HG03565 (cell line): ENCODE measurements at regions not wholly inside any gene's neighbourhood (a gene's known extent, or its start where the extent isn't known, plus 50 kb on each side); places are given as distances from the start of the nearest gene placed in this dataset.

Experiments
- ATAC-seq: cut with Tn5 transposase; IDR thresholded peaks from one replicate; pipeline ENCODE4 v1.9.1; 2021; ENCODE audit warnings: mild to moderate bottlenecking, moderate library complexity; ENCODE audit not compliant: unreplicated experiment

GRCh38 chr3:14335774-14336748, 66.3 kb upstream of the SLC6A6 start:
- no peak for ATAC-seq

GRCh38 chr3:14336749-14337598, 65.4 kb upstream of the SLC6A6 start:
- no peak for ATAC-seq

- ATAC-seq: no peak
These were observed 64.6 kb upstream of the SLC6A6 start for GRCh38 chr3:14337828-14338227.

- no peak for ATAC-seq
These were observed 64.2 kb upstream of the SLC6A6 start for GRCh38 chr3:14338242-14338641.

GRCh38 chr3:14338898-14339458, 63.4 kb upstream of the SLC6A6 start:
- no peak for ATAC-seq

GRCh38 chr3:14340960-14341708, 61.3 kb upstream of the SLC6A6 start:
- ATAC-seq: no peak

- no peak for ATAC-seq
These were observed 58.9 kb upstream of the SLC6A6 start for GRCh38 chr3:14343338-14344112.

GRCh38 chr3:14344351-14344750, 58.1 kb upstream of the SLC6A6 start:
- no peak for ATAC-seq

- ATAC-seq: no peak
These were observed 56.8 kb upstream of the SLC6A6 start for GRCh38 chr3:14345496-14346150.

- no peak for ATAC-seq
These were observed 56.2 kb upstream of the SLC6A6 start for GRCh38 chr3:14346191-14346590.

GRCh38 chr3:14346642-14347041, 55.8 kb upstream of the SLC6A6 start:
- ATAC-seq: no peak

GRCh38 chr3:14347110-14347509, 55.3 kb upstream of the SLC6A6 start:
- no peak for ATAC-seq

- no peak for ATAC-seq
These were observed 50.8 kb upstream of the SLC6A6 start for GRCh38 chr3:14351617-14352001.

- peak; percentile 48 for ATAC-seq
These were observed 50.3 kb upstream of the SLC6A6 start for GRCh38 chr3:14352002-14352627.
